NCI-H1436 treated with DMSO at 0.1 percent for 48 hours (cell line): ENCODE measurements at regions not wholly inside any gene's neighbourhood (a gene's known extent, or its start where the extent isn't known, plus 50 kb on each side); places are given as distances from the start of the nearest gene placed in this dataset.
"Not testable (repeated sequence)": the region's sequence is repeated elsewhere in the genome, so short reads cannot be mapped to it uniquely, and the experiment has no call there.

Source experiments
- DNase-seq: peaks from one replicate; lab custom pipeline; 2025; lab: John Stamatoyannopoulos, UW

GRCh38 chr15:84544586-84544985 lies 56.2 kb upstream of the ZSCAN2 start:
- not testable (repeated sequence) for DNase-seq

- DNase-seq = not testable (repeated sequence)
These were observed 53.7 kb upstream of the ZSCAN2 start for GRCh38 chr15:84547150-84547549.

GRCh38 chr15:84550503-84550902 lies 50.3 kb upstream of the ZSCAN2 start:
- not testable (repeated sequence) for DNase-seq
